Keratinocyte (primary cell): ENCODE measurements at regions not wholly inside any gene's neighbourhood (a gene's known extent, or its start where the extent isn't known, plus 50 kb on each side); places are given as distances from the start of the nearest gene placed in this dataset.

Experiments used
- DNase-seq: peaks from one replicate; pipeline ENCODE4 v3.0.0-alpha.2; 2011; ENCODE audit warnings: low read depth, missing footprints, low spot score
- FAIRE-seq: peaks from 2 replicates; lab custom pipeline; 2011; peaks lifted over from hg19 to GRCh38; lab: Jason Lieb, UNC
- H2AFZ ChIP-seq: 2 replicates; pipeline ENCODE4 v1.6.0; 2012; ENCODE audit warnings: low read length, control low read depth, inconsistent platforms; ENCODE audit not compliant: control insufficient read depth
- H3K27ac ChIP-seq: 2 replicates; pipeline ENCODE4 v1.5.1; 2011; ENCODE audit warnings: low read length; ENCODE audit not compliant: control insufficient read depth, insufficient read depth
- H3K27me3 ChIP-seq: 3 replicates; pipeline ENCODE4 v1.6.0; 2011; ENCODE audit warnings: low read length; ENCODE audit not compliant: control insufficient read depth, insufficient read depth; ENCODE audit errors: extremely low read depth
- H3K36me3 ChIP-seq, 2 experiments: 2 replicates in 1 of 2; 3 replicates in 1 of 2; pipeline ENCODE4 v1.5.1; 2011; ENCODE audit warnings: low read length in 2 of 2, mild to moderate bottlenecking in 1 of 2; ENCODE audit not compliant: control insufficient read depth in 2 of 2, insufficient read depth in 2 of 2; ENCODE audit errors: extremely low read depth in 1 of 2
- H3K4me1 ChIP-seq: 3 replicates; pipeline ENCODE4 v1.5.1; 2011; ENCODE audit warnings: low read length; ENCODE audit not compliant: control insufficient read depth, insufficient read depth; ENCODE audit errors: extremely low read depth
- H3K4me2 ChIP-seq: 3 replicates; pipeline ENCODE4 v1.6.0; 2011; ENCODE audit warnings: low read depth, low read length; ENCODE audit not compliant: control insufficient read depth, insufficient read depth; ENCODE audit errors: extremely low read depth
- H3K4me3 ChIP-seq, 3 experiments: fragments of 200-600 bp in 1 of 3; sonication (generic) in 1 of 3; 2 replicates in 2 of 3; 3 replicates in 1 of 3; pipeline ENCODE4 v1.5.1; 2011 to 2016; ENCODE audit warnings: low read length in 3 of 3, mild to moderate bottlenecking in 3 of 3, control low read depth in 2 of 3, inconsistent platforms in 1 of 3, low read depth in 1 of 3, mixed read lengths in 1 of 3, mixed run types in 1 of 3, moderate library complexity in 1 of 3; ENCODE audit not compliant: control insufficient read depth in 2 of 3, insufficient read depth in 2 of 3; ENCODE audit errors: extremely low read depth in 1 of 3
- H3K79me2 ChIP-seq: 2 replicates; pipeline ENCODE4 v1.6.0; 2012; ENCODE audit warnings: low read length; ENCODE audit not compliant: control insufficient read depth, insufficient read depth
- H3K9ac ChIP-seq: 3 replicates; pipeline ENCODE4 v1.6.0; 2011; ENCODE audit warnings: low read length; ENCODE audit not compliant: control insufficient read depth, insufficient read depth; ENCODE audit errors: extremely low read depth
- H3K9me1 ChIP-seq: 3 replicates; pipeline ENCODE4 v1.6.0; 2011; ENCODE audit warnings: low read length; ENCODE audit not compliant: control insufficient read depth, insufficient read depth; ENCODE audit errors: extremely low read depth
- H3K9me3 ChIP-seq: 2 replicates; pipeline ENCODE4 v1.5.1; 2012; ENCODE audit warnings: low read depth, low read length; ENCODE audit not compliant: control insufficient read depth
- H4K20me1 ChIP-seq: 3 replicates; pipeline ENCODE4 v1.6.0; 2011; ENCODE audit warnings: low read length; ENCODE audit not compliant: control insufficient read depth, insufficient read depth; ENCODE audit errors: extremely low read depth
- CTCF ChIP-seq, 3 experiments: IDR thresholded peaks in 1 of 3; conservative IDR thresholded peaks in 1 of 3; optimal IDR thresholded peaks in 1 of 3; 2 replicates in 2 of 3; 3 replicates in 1 of 3; pipeline versions ENCODE3 to v1.5.1; 2011; ENCODE audit warnings: low read length in 3 of 3, mild to moderate bottlenecking in 3 of 3, moderate library complexity in 2 of 3, control low read depth in 1 of 3, inconsistent platforms in 1 of 3; ENCODE audit not compliant: insufficient read depth in 2 of 3; ENCODE audit errors: extremely low read depth in 1 of 3
- EZH2 ChIP-seq: IDR thresholded peaks from one replicate; pipeline ENCODE4 v1.6.1; 2012; ENCODE audit warnings: inconsistent platforms, mild to moderate bottlenecking, low read length, moderate library complexity
- dilution Hi-C: fragments of 300-500 bp; cut with MboI; formaldehyde crosslinking; loops from one replicate; pipeline ENCODE4 v1.7.0; 2020; ENCODE audit warnings: low sequenced_read_pairs; ENCODE audit not compliant: extremely low pct_ligation_motif_present

GRCh38 chr6:105624021-105624420, 221.1 kb upstream of the PREP start:
- TF ChIP-seq CTCF (optimal IDR thresholded peaks at IDR 0.05 in 1 of 3, IDR thresholded peaks at IDR 0.05 in 1 of 3, conservative IDR thresholded peaks at IDR 0.05 in 1 of 3; ENCODE audit: extremely low read depth in 1 of 3, insufficient read depth in 2 of 3, low read length in 3 of 3) (no peak), EZH2 (no peak)
- Histone ChIP-seq H3K9ac (no peak overlapping the region), H3K27ac (no peak overlapping the region), H3K4me2 (no peak overlapping the region), H3K36me3 (no peaks in the 10 kb centered on the region), H3K4me1 (peaks cover 8% of the 10 kb centered on the region), H2AFZ (no peak overlapping the region), H3K9me1 (no peaks in the 10 kb centered on the region), H4K20me1 (no peaks in the 10 kb centered on the region), H3K79me2 (no peaks in the 10 kb centered on the region), H3K27me3 (no peaks in the 10 kb centered on the region), H3K4me3 (no peak overlapping the region), H3K9me3 (no peaks in the 10 kb centered on the region)
- DNase-seq (no peak), FAIRE-seq (no peak)
- dilution Hi-C loops: no loop called here

GRCh38 chr6:105622226-105622625, 219.3 kb upstream of the PREP start:
- Histone ChIP-seq H3K4me1 (peaks cover 8% of the 10 kb centered on the region), H3K79me2 (no peaks in the 10 kb centered on the region), H2AFZ (no peak overlapping the region), H3K4me2 (no peak overlapping the region), H3K4me3 (no peak overlapping the region), H3K36me3 (no peaks in the 10 kb centered on the region), H3K27ac (no peak overlapping the region), H3K9me3 (no peaks in the 10 kb centered on the region), H3K9ac (no peak overlapping the region), H4K20me1 (no peaks in the 10 kb centered on the region), H3K9me1 (no peaks in the 10 kb centered on the region), H3K27me3 (no peaks in the 10 kb centered on the region)
- no peak for FAIRE-seq
- DNase-seq: no peak
- dilution Hi-C loops: no loop called here
- no peak for TF ChIP-seq EZH2
- no peak for TF ChIP-seq CTCF (optimal IDR thresholded peaks at IDR 0.05 in 1 of 3, IDR thresholded peaks at IDR 0.05 in 1 of 3, conservative IDR thresholded peaks at IDR 0.05 in 1 of 3; ENCODE audit: extremely low read depth in 1 of 3, insufficient read depth in 2 of 3, low read length in 3 of 3)
